ENCODE measurements at regions not wholly inside any gene's neighbourhood (a gene's known extent, or its start where the extent isn't known, plus 50 kb on each side); places are given as distances from the start of the nearest gene placed in this dataset.

- H3K27ac Mint-ChIP-seq = no peak overlapping the region
- CTCF ChIA-PET = interaction anchor here (0.6 kb wide), 1 partner anchor 195 kb away, joined by 4 read pairs; no protein-coding TSS in a partner anchor
- H3K4me1 Mint-ChIP-seq (ENCODE audit: low read depth) = no peaks in the 10 kb centered on the region
- peaks cover 19% of the 10 kb centered on the region for H3K9me3 Mint-ChIP-seq
- intact Hi-C loops (cut with micrococcal nuclease) = no loop called here
- no peaks in the 10 kb centered on the region for H3K36me3 Mint-ChIP-seq (ENCODE audit: low read depth)
- no peak for DNase-seq
- no peak overlapping the region for H3K4me3 Mint-ChIP-seq
- no peaks in the 10 kb centered on the region for H3K27me3 Mint-ChIP-seq (ENCODE audit: low read depth)
These were observed 629.1 kb downstream of the ACTR3B start for GRCh38 chr7:153388611-153389010.

GRCh38 chr7:153389261-153389660, 629.7 kb downstream of the ACTR3B start:
- Mint-ChIP-seq H3K4me3 (no peak overlapping the region), H3K9me3 (peaks cover 24% of the 10 kb centered on the region), H3K27ac (no peak overlapping the region), H3K36me3 (ENCODE audit: low read depth) (no peaks in the 10 kb centered on the region), H3K4me1 (ENCODE audit: low read depth) (no peaks in the 10 kb centered on the region), H3K27me3 (ENCODE audit: low read depth) (no peaks in the 10 kb centered on the region)
- intact Hi-C loops (cut with micrococcal nuclease) = no loop called here
- CTCF ChIA-PET = interaction anchor here (0.6 kb wide), 1 partner anchor 196 kb away, joined by 4 read pairs; no protein-coding TSS in a partner anchor
- no peak for DNase-seq

GRCh38 chr7:153390955-153391354, 631.4 kb downstream of the ACTR3B start:
- H3K4me3 Mint-ChIP-seq = no peak overlapping the region
- CTCF ChIA-PET = no interaction called here
- H3K4me1 Mint-ChIP-seq (ENCODE audit: low read depth) = no peaks in the 10 kb centered on the region
- H3K9me3 Mint-ChIP-seq = peaks cover 21% of the 10 kb centered on the region
- intact Hi-C loops (cut with micrococcal nuclease) = no loop called here
- H3K27ac Mint-ChIP-seq = no peak overlapping the region
- no peaks in the 10 kb centered on the region for H3K27me3 Mint-ChIP-seq (ENCODE audit: low read depth)
- no peak for DNase-seq
- no peaks in the 10 kb centered on the region for H3K36me3 Mint-ChIP-seq (ENCODE audit: low read depth)

GRCh38 chr7:153392726-153393125, 633.2 kb downstream of the ACTR3B start:
- no peaks in the 10 kb centered on the region for H3K27me3 Mint-ChIP-seq (ENCODE audit: low read depth)
- intact Hi-C loops (cut with micrococcal nuclease) = no loop called here
- H3K36me3 Mint-ChIP-seq (ENCODE audit: low read depth) = no peaks in the 10 kb centered on the region
- H3K4me3 Mint-ChIP-seq = no peak overlapping the region
- no peaks in the 10 kb centered on the region for H3K4me1 Mint-ChIP-seq (ENCODE audit: low read depth)
- H3K27ac Mint-ChIP-seq = no peak overlapping the region
- CTCF ChIA-PET = no interaction called here
- H3K9me3 Mint-ChIP-seq = peaks cover 21% of the 10 kb centered on the region
- no peak for DNase-seq

GRCh38 chr7:153393666-153394065, 634.1 kb downstream of the ACTR3B start:
- Mint-ChIP-seq H3K27me3 (ENCODE audit: low read depth) (no peaks in the 10 kb centered on the region), H3K9me3 (peaks cover 21% of the 10 kb centered on the region)
- CTCF ChIA-PET = no interaction called here

GRCh38 chr7:153396475-153396874, 636.9 kb downstream of the ACTR3B start:
- H3K9me3 Mint-ChIP-seq = peaks cover 11% of the 10 kb centered on the region
- H3K27ac Mint-ChIP-seq = no peak overlapping the region
- intact Hi-C loops (cut with micrococcal nuclease) = no loop called here
- DNase-seq = no peak
- no peaks in the 10 kb centered on the region for H3K27me3 Mint-ChIP-seq (ENCODE audit: low read depth)
- CTCF ChIA-PET = interaction anchor here (1.3 kb wide), 1 partner anchor 12 kb away, joined by 7 read pairs; no protein-coding TSS in a partner anchor
- H3K4me3 Mint-ChIP-seq = no peak overlapping the region
- H3K36me3 Mint-ChIP-seq (ENCODE audit: low read depth) = no peaks in the 10 kb centered on the region
- no peaks in the 10 kb centered on the region for H3K4me1 Mint-ChIP-seq (ENCODE audit: low read depth)

More at GRCh38 chr7:153393666-153394065, 634.1 kb downstream of the ACTR3B start:
- intact Hi-C loops (cut with micrococcal nuclease) = no loop called here
- no peaks in the 10 kb centered on the region for H3K36me3 Mint-ChIP-seq (ENCODE audit: low read depth)
- H3K27ac Mint-ChIP-seq = no peak overlapping the region
- H3K4me1 Mint-ChIP-seq (ENCODE audit: low read depth) = no peaks in the 10 kb centered on the region
- H3K4me3 Mint-ChIP-seq = no peak overlapping the region
- DNase-seq = no peak

GRCh38 chr7:153397459-153397858, 637.9 kb downstream of the ACTR3B start:
- CTCF ChIA-PET = interaction anchor here (1.3 kb wide), 1 partner anchor 11 kb away, joined by 7 read pairs; no protein-coding TSS in a partner anchor
- Mint-ChIP-seq H3K36me3 (ENCODE audit: low read depth) (no peaks in the 10 kb centered on the region), H3K9me3 (peaks cover 9% of the 10 kb centered on the region), H3K4me1 (ENCODE audit: low read depth) (no peaks in the 10 kb centered on the region), H3K4me3 (no peak overlapping the region), H3K27ac (no peak overlapping the region), H3K27me3 (ENCODE audit: low read depth) (no peaks in the 10 kb centered on the region)
- no peak for DNase-seq
- intact Hi-C loops (cut with micrococcal nuclease) = no loop called here

- Mint-ChIP-seq H3K4me1 (ENCODE audit: low read depth) (no peaks in the 10 kb centered on the region), H3K4me3 (no peak overlapping the region), H3K36me3 (ENCODE audit: low read depth) (no peaks in the 10 kb centered on the region), H3K27me3 (ENCODE audit: low read depth) (no peaks in the 10 kb centered on the region), H3K9me3 (peaks cover 9% of the 10 kb centered on the region), H3K27ac (no peak overlapping the region)
- CTCF ChIA-PET = interaction anchor here (0.9 kb wide), 1 partner anchor 17 kb away, joined by 3 read pairs; no protein-coding TSS in a partner anchor
- DNase-seq = no peak
- intact Hi-C loops (cut with micrococcal nuclease) = no loop called here
These were observed 638.4 kb downstream of the ACTR3B start for GRCh38 chr7:153397906-153398305.

- Mint-ChIP-seq H3K4me1 (ENCODE audit: low read depth) (no peaks in the 10 kb centered on the region), H3K27ac (no peak overlapping the region), H3K4me3 (no peak overlapping the region), H3K36me3 (ENCODE audit: low read depth) (no peaks in the 10 kb centered on the region), H3K27me3 (ENCODE audit: low read depth) (no peaks in the 10 kb centered on the region), H3K9me3 (peaks cover 6% of the 10 kb centered on the region)
- DNase-seq = no peak
- CTCF ChIA-PET = interaction anchor here (0.9 kb wide), 1 partner anchor 18 kb away, joined by 3 read pairs; no protein-coding TSS in a partner anchor
- intact Hi-C loops (cut with micrococcal nuclease) = no loop called here
These were observed 638.8 kb downstream of the ACTR3B start for GRCh38 chr7:153398370-153398769.

GRCh38 chr7:153398789-153399553, 639.4 kb downstream of the ACTR3B start:
- Mint-ChIP-seq H3K27me3 (ENCODE audit: low read depth) (no peaks in the 10 kb centered on the region), H3K4me1 (ENCODE audit: low read depth) (no peaks in the 10 kb centered on the region), H3K9me3 (peaks cover 2% of the 10 kb centered on the region), H3K36me3 (ENCODE audit: low read depth) (no peaks in the 10 kb centered on the region), H3K4me3 (no peak overlapping the region), H3K27ac (no peak overlapping the region)
- CTCF ChIA-PET = interaction anchor here (0.9 kb wide), 1 partner anchor 18 kb away, joined by 3 read pairs; no protein-coding TSS in a partner anchor
- intact Hi-C loops (cut with micrococcal nuclease) = no loop called here
- DNase-seq = no peak

GRCh38 chr7:153399554-153399940, 640.0 kb downstream of the ACTR3B start:
- no peak for DNase-seq
- intact Hi-C loops (cut with micrococcal nuclease) = no loop called here
- Mint-ChIP-seq H3K36me3 (ENCODE audit: low read depth) (no peaks in the 10 kb centered on the region), H3K4me3 (no peak overlapping the region), H3K27me3 (ENCODE audit: low read depth) (no peaks in the 10 kb centered on the region), H3K9me3 (no peaks in the 10 kb centered on the region), H3K27ac (no peak overlapping the region), H3K4me1 (ENCODE audit: low read depth) (no peaks in the 10 kb centered on the region)
- CTCF ChIA-PET = no interaction called here

GRCh38 chr7:153400735-153401593, 641.4 kb downstream of the ACTR3B start:
- CTCF ChIA-PET = interaction anchor here (0.5 kb wide), 1 partner anchor 10 kb away, joined by 3 read pairs; no protein-coding TSS in a partner anchor
- Mint-ChIP-seq H3K27ac (no peak overlapping the region), H3K4me1 (ENCODE audit: low read depth) (no peaks in the 10 kb centered on the region)

More at GRCh38 chr7:153400735-153401593, 641.4 kb downstream of the ACTR3B start:
- Mint-ChIP-seq H3K9me3 (no peaks in the 10 kb centered on the region), H3K27me3 (ENCODE audit: low read depth) (no peaks in the 10 kb centered on the region), H3K36me3 (ENCODE audit: low read depth) (no peaks in the 10 kb centered on the region), H3K4me3 (no peak overlapping the region)
- no peak for DNase-seq
- intact Hi-C loops (cut with micrococcal nuclease) = no loop called here

Data from activated naive CD4-positive, alpha-beta T cell treated with anti-CD3 and anti-CD28 coated beads for 36 hours (primary cell).